ENCODE measurements at regions not wholly inside any gene's neighbourhood (a gene's known extent, or its start where the extent isn't known, plus 50 kb on each side); places are given as distances from the start of the nearest gene placed in this dataset.
A peak's percentile ranks its signal among the peaks of the same experiment; 100 is the strongest.

GRCh38 chr7:104963378-104963990 is 50.5 kb upstream of the KMT2E start:
- CTCF ChIA-PET: interaction anchor here (0.9 to 3.4 kb wide), 3 partner anchors 16 to 41 kb away, joined by 3 to 15 read pairs (median 4); no protein-coding TSS in a partner anchor
- no peak overlapping the region for H3K9ac ChIP-seq (ENCODE audit: low read length)
- no peak for DNase-seq
- H3K27ac Mint-ChIP-seq: peak overlapping the region; percentile 2
- H3K27me3 ChIP-seq (replicated peaks in 1 of 4; ENCODE audit: control extremely low read depth in 1 of 4, control insufficient read depth in 3 of 4, insufficient read depth in 4 of 4, low read length in 3 of 4): no peaks in the 10 kb centered on the region
- TF ChIP-seq, protein P1, sequence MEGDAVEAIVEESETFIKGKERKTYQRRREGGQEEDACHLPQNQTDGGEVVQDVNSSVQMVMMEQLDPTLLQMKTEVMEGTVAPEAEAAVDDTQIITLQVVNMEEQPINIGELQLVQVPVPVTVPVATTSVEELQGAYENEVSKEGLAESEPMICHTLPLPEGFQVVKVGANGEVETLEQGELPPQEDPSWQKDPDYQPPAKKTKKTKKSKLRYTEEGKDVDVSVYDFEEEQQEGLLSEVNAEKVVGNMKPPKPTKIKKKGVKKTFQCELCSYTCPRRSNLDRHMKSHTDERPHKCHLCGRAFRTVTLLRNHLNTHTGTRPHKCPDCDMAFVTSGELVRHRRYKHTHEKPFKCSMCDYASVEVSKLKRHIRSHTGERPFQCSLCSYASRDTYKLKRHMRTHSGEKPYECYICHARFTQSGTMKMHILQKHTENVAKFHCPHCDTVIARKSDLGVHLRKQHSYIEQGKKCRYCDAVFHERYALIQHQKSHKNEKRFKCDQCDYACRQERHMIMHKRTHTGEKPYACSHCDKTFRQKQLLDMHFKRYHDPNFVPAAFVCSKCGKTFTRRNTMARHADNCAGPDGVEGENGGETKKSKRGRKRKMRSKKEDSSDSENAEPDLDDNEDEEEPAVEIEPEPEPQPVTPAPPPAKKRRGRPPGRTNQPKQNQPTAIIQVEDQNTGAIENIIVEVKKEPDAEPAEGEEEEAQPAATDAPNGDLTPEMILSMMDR (IDR thresholded peaks at IDR 0.05): no peak
- H3K4me1 ChIP-seq (ENCODE audit: control insufficient read depth in 2 of 2, insufficient read depth in 2 of 2, low read length in 2 of 2): peaks cover 10 to 14% of the 10 kb centered on the region in 2 donors
- H3K36me3 ChIP-seq (replicated peaks in 1 of 2; ENCODE audit: control extremely low read depth in 1 of 2, control insufficient read depth in 1 of 2, extremely low read depth in 1 of 2, insufficient read depth in 2 of 2, low read length in 1 of 2): peaks cover 5 to 46% of the 10 kb centered on the region in 2 experiments
- 100% methylated on average over 1 of the region's 2 CpGs for WGBS (ENCODE audit: insufficient coverage)
- intact Hi-C loops (cut with micrococcal nuclease): no loop called here
- no peaks in the 10 kb centered on the region for H4K20me1 ChIP-seq (ENCODE audit: control insufficient read depth, insufficient read depth, low read length, poor library complexity, severe bottlenecking)
- H3K4me3 ChIP-seq (ENCODE audit: control extremely low read depth in 1 of 5, extremely low read depth in 1 of 5, insufficient read depth in 1 of 5, low read depth in 2 of 5, low read length in 4 of 5): no peak overlapping the region
- peaks cover 53% of the 10 kb centered on the region for H3K79me2 ChIP-seq (ENCODE audit: control insufficient read depth, insufficient read depth, low read length)
- ATAC-seq (ENCODE audit: low read depth): no peak
- POLR2A ChIA-PET: no interaction called here
- no peak overlapping the region for H3K27ac ChIP-seq (ENCODE audit: low read length in 2 of 2)
- H3K27me3 Mint-ChIP-seq: no peaks in the 10 kb centered on the region
- no peak overlapping the region for H2AFZ ChIP-seq (ENCODE audit: insufficient read depth, low read depth, low read length, poor library complexity, severe bottlenecking)
- H3K9me3 ChIP-seq (ENCODE audit: control extremely low read depth in 1 of 3, control insufficient read depth in 2 of 3, insufficient read depth in 1 of 3, low read length in 2 of 3): peaks cover 0 to 5% (median 0%) of the 10 kb centered on the region in 3 donors
- no peak overlapping the region for H3K4me2 ChIP-seq (replicated peaks; ENCODE audit: low read depth, low read length, poor library complexity, severe bottlenecking)
- no peak overlapping the region for H3K4me3 Mint-ChIP-seq
- H3K9me3 Mint-ChIP-seq (ENCODE audit: insufficient read depth): peaks cover 2% of the 10 kb centered on the region
- peaks cover 29% of the 10 kb centered on the region for H3K4me1 Mint-ChIP-seq

- WGBS (ENCODE audit: insufficient coverage): 94% methylated on average over 2 of the region's 3 CpGs
- H3K27ac Mint-ChIP-seq: no peak overlapping the region
- no peak overlapping the region for H2AFZ ChIP-seq (ENCODE audit: insufficient read depth, low read depth, low read length, poor library complexity, severe bottlenecking)
Observed at GRCh38 chr7:104963991-104964385, 50.0 kb upstream of the KMT2E start.

More at GRCh38 chr7:104963991-104964385, 50.0 kb upstream of the KMT2E start:
- no peaks in the 10 kb centered on the region for H3K27me3 Mint-ChIP-seq
- Histone ChIP-seq H3K27me3 (replicated peaks in 1 of 4; ENCODE audit: control extremely low read depth in 1 of 4, control insufficient read depth in 3 of 4, insufficient read depth in 4 of 4, low read length in 3 of 4) (no peaks in the 10 kb centered on the region), H3K4me2 (replicated peaks; ENCODE audit: low read depth, low read length, poor library complexity, severe bottlenecking) (no peak overlapping the region), H3K36me3 (replicated peaks in 1 of 2; ENCODE audit: control extremely low read depth in 1 of 2, control insufficient read depth in 1 of 2, extremely low read depth in 1 of 2, insufficient read depth in 2 of 2, low read length in 1 of 2) (peaks cover 2 to 44% of the 10 kb centered on the region in 2 experiments), H4K20me1 (ENCODE audit: control insufficient read depth, insufficient read depth, low read length, poor library complexity, severe bottlenecking) (no peaks in the 10 kb centered on the region), H3K4me1 (ENCODE audit: control insufficient read depth in 2 of 2, insufficient read depth in 2 of 2, low read length in 2 of 2) (peaks cover 10 to 14% of the 10 kb centered on the region in 2 donors), H3K4me3 (ENCODE audit: control extremely low read depth in 1 of 5, extremely low read depth in 1 of 5, insufficient read depth in 1 of 5, low read depth in 2 of 5, low read length in 4 of 5) (no peak overlapping the region), H3K27ac (ENCODE audit: low read length in 2 of 2) (no peak overlapping the region), H3K9me3 (ENCODE audit: control extremely low read depth in 1 of 3, control insufficient read depth in 2 of 3, insufficient read depth in 1 of 3, low read length in 2 of 3) (peaks cover 0 to 5% (median 0%) of the 10 kb centered on the region in 3 donors), H3K9ac (ENCODE audit: low read length) (no peak overlapping the region), H3K79me2 (ENCODE audit: control insufficient read depth, insufficient read depth, low read length) (peaks cover 53% of the 10 kb centered on the region)
- DNase-seq (no peak), ATAC-seq (ENCODE audit: low read depth) (no peak)
- no peak for TF ChIP-seq EZH2 (IDR thresholded peaks at IDR 0.05; ENCODE audit: borderline replicate concordance, insufficient read depth, low read depth, low read length, poor library complexity, severe bottlenecking)
- TF ChIP-seq, protein P1 (IDR thresholded peaks at IDR 0.05): no peak
- ChIA-PET POLR2A (no interaction called here), CTCF (interaction anchor here (0.9 to 3.4 kb wide), 3 partner anchors 15 to 42 kb away, joined by 3 to 15 read pairs (median 4); no protein-coding TSS in a partner anchor)
- peaks cover 2% of the 10 kb centered on the region for H3K9me3 Mint-ChIP-seq (ENCODE audit: insufficient read depth)
- no peak overlapping the region for H3K4me3 Mint-ChIP-seq
- intact Hi-C loops (cut with micrococcal nuclease): no loop called here
- H3K4me1 Mint-ChIP-seq: peaks cover 26% of the 10 kb centered on the region
